SH-SY5Y (cell line): ENCODE measurements at regions not wholly inside any gene's neighbourhood (a gene's known extent, or its start where the extent isn't known, plus 50 kb on each side); places are given as distances from the start of the nearest gene placed in this dataset.

Experiments
- GATA2 ChIP-seq: IDR thresholded peaks from 2 replicates; pipeline ENCODE4 v1.6.1; 2011; ENCODE audit warnings: mild to moderate bottlenecking, low read depth, low read length
- GATA3 ChIP-seq: IDR thresholded peaks from 2 replicates; pipeline ENCODE4 v1.6.1; 2011; ENCODE audit warnings: low read depth, mild to moderate bottlenecking, low read length, moderate library complexity

DNA sequence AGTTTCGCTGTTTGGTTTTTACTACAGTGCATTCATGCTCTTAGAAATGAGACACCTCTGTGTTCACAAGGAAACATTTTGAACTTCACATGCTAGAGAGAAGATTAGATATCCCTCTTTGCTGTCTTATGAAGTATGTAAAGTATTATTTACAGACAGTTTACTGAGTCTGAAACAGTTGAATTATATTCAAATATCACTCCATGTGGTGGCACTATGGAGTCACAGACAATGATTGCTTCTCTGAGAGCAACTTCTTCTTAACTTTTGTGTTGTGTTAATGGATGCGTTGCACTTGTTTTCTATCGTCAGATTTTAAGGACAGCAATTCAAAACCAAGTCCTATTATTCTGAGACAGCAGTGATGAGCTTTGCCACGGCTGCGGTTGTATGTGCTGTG, 823.6 kb downstream of the GALR1 start:
- TF ChIP-seq GATA2 = no peak
- TF ChIP-seq GATA3 = no peak
